ENCODE measurements at regions not wholly inside any gene's neighbourhood (a gene's known extent, or its start where the extent isn't known, plus 50 kb on each side); places are given as distances from the start of the nearest gene placed in this dataset.

DNA sequence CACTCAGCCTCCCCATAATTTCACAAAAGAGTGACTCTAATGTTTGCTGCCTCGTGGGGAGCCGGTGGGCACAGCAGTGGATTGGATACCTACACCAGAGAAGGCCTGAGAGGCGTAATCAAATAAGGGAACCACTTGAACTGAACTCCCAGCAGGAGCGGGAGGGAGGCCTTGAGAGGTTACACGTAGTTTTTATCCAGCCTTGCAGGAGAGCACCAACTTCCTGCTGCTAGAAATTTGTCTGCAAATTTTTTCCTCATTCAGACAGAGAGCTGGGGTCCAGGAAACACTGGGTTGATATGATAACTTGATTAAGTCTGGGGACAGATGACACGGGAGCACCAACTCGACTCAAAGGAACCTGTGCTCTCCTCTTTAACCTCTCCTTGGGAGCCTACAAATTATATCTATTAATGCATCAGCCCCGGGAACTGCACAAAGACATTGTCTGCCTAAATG lies 69.8 kb downstream of the HES1 start:
- TF ChIP-seq, protein P1, sequence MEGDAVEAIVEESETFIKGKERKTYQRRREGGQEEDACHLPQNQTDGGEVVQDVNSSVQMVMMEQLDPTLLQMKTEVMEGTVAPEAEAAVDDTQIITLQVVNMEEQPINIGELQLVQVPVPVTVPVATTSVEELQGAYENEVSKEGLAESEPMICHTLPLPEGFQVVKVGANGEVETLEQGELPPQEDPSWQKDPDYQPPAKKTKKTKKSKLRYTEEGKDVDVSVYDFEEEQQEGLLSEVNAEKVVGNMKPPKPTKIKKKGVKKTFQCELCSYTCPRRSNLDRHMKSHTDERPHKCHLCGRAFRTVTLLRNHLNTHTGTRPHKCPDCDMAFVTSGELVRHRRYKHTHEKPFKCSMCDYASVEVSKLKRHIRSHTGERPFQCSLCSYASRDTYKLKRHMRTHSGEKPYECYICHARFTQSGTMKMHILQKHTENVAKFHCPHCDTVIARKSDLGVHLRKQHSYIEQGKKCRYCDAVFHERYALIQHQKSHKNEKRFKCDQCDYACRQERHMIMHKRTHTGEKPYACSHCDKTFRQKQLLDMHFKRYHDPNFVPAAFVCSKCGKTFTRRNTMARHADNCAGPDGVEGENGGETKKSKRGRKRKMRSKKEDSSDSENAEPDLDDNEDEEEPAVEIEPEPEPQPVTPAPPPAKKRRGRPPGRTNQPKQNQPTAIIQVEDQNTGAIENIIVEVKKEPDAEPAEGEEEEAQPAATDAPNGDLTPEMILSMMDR (IDR thresholded peaks at IDR 0.05), result no peak
- TF ChIP-seq POLR2AphosphoS5 (IDR thresholded peaks at IDR 0.05) (no peak), POLR2A (IDR thresholded peaks at IDR 0.05) (no peak)
